HG03460 (cell line): ENCODE measurements at regions not wholly inside any gene's neighbourhood (a gene's known extent, or its start where the extent isn't known, plus 50 kb on each side); places are given as distances from the start of the nearest gene placed in this dataset.

Source experiments
- ATAC-seq: cut with Tn5 transposase; IDR thresholded peaks from one replicate; pipeline ENCODE4 v1.9.1; 2021; ENCODE audit not compliant: unreplicated experiment

DNA sequence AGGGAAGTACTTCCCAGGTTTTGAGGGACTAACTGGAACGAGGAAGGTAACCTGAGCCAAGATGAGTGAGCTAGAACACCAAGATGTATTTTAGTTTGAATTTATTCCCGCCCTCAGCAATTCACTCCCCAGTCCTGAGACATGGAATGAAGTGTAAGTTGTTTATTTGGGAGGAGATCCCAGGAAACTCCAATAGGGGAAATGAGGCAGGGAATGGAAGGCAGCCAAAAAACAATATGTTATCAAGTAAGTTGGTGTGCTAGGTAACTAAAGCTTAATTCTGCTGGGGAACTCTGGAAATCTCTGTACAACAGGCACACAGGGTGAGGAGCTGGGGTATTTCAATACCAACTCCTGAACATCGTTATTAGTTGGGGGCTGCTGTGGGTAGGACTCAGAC lies 189.7 kb upstream of the HDAC9 start:
- no peak for ATAC-seq

DNA sequence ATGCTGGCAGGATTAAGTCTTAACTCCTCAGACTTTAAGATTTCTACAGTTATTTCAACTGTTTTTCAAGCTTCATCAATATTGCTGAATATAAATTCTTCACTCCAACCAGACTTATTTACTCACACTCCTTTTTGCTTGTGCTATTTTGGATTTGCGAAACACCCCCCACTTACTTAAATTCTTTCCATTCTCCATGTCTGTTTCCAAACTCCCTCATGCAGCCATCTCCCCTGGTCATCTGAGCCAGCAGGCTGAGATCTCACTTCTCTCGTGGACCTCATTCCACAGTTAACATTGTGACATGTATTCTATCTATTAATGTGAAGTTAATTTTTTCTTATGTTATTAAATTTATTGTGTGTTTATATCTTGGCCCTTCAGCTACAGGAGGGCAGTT lies 188.9 kb upstream of the HDAC9 start:
- ATAC-seq, result no peak

DNA sequence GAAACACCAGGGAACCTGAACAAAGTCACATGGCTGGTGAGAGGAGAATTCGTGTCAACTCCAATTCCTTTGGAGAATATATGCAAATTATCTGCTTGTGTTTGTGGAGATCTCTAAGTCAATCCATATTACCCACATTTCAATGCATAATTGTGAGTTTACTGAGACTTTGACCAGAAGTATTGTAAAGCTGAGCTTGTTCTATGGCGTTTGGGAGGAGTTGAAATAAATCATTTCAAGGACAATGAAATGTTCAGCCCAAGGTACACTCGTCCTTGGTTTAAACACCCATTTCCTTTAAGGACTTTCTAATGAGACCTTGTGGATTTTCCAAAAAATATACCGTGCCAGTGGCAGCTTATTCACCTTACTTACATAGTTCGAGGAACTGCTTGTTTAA lies 186.6 kb upstream of the HDAC9 start:
- ATAC-seq, result no peak

DNA sequence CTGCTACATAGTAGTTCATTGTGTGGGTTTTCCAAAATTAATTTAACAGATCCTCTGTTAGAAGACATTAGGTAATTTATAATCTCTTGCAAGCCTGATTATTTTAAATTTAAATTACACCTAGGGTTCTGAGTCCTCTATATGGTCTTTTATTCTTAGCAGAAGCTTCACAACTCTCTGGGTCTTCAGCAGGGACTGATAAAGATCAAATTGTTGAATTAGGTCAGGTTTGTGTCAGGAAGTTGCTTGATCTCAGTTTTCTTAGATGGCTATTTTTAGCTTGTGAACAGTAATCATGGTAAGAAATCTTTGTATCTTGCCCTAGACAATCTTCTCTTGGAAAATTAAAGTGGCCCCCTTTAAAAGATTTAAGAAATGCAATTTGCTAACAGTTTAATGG lies 183.1 kb upstream of the HDAC9 start:
- no peak for ATAC-seq

DNA sequence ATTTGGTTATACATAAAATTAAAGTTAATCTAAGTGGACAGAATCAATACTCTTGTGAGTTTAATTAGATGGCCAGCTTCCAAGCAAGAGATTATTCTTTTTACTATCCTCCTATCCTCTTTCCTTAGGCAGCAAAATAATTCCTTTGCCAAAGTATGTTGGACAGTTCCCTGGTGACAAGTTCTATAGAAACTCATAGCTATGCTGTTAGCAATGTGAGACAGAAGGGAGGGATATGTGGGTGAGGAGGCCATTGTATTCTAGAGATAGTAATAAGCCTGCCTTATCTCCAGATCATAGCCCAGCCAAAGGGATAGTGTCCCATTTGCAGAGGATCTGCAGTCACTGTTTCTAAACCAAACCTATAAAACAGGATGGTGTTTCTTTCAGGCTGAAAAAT lies 181.6 kb upstream of the HDAC9 start:
- ATAC-seq, result no peak

DNA sequence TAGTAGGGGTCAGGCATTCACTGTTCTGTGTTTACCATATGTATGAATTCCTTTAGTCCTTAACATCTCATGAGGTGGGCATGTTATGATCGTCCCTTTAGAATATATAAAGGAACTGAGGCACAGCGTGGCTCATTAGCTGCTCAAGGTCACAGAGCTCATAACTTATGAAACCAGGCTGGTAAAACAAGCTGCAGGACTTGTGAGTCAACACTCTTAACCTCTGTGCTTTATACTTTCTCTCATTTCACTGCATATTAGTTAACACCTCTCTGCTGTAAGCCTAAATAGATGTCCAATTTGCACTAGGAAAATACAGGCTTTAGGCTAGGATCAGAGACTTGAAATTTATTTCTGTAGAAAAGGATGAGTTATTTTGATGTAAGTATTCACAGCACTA lies 180.3 kb upstream of the HDAC9 start:
- ATAC-seq, result no peak

DNA sequence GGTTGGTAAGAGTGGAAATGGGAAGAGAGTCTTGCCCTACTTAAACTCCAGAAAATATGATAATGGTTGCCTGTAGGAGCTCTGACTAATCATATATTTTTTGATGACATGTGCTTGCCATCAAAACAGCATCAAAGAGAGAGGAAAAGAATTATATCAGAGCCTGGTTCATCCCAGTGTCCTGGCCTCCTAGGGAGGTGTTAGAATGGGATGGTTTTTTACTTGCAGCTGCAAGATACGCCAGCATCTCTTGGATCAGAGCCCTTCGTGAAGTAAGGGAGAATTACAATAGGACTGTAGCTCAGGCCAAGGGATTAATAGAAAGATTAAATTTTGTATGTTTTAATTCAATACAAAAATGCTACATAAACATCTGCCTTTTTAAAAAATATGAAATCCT lies 177.6 kb upstream of the HDAC9 start:
- no peak for ATAC-seq

DNA sequence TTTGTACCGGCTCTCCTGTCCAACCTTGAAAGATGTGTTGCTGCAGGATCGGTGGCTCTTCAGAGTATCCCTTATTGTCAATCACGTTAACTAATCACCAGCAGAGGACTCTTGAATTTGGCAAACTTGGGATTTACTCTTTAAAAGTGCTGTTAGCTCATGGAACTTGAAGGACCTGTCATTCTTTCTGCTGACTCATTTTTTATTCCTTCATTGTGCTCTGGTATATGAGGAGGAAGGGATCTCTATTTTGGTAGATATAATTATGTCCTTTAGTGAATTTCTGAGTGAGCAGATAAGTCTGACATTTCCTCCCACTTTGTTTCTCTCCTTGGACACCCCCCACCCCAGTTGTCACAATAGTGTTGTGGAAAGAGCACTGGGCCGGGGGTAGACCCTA lies 175.1 kb upstream of the HDAC9 start:
- ATAC-seq, result no peak

DNA sequence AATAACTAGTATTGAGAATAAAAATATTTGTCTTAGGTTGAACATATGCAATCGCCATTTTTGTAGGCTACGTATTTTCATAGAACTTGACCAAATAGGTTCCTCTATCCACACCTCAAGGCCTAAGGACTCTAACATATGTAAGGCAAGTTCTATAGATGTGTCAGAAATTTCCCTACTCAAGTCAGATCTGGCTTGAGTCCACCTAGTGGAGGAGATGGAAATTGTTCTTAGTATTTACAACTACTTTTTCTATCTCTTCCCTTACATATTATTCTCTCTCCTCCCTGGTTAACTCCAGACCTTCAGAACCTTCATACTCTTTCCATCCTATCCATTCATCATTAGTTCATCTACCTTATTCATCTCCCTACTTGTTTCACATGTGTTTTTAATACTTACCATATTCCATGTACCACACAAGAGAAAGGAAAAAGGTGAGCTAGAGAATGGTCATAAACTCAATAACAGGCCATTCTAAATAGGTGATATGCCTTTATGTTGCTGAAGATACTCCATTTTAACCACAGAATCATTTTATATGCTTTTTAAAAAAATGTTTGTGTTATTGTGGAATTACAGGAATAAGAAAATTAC lies 174.5 kb upstream of the HDAC9 start:
- ATAC-seq, result peak; percentile 78

DNA sequence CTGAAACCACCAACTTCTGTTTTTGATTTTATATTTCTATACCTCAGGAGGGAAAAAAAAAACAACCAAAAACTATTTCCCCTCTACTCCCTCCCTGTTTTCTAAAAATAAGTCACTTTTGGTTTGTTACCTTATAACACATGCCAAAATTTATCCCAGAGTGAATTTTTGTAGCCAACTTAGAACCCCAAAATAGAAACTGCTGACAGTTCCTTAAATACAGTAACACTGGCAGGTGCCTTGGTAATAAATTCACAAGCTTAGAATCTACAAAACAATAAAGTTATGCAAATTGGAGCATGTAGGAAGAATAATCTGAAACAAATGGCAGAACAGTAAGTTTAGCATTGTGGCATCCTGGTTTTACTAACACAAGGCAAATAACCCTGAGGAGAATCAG lies 165.0 kb upstream of the HDAC9 start:
- no peak for ATAC-seq

DNA sequence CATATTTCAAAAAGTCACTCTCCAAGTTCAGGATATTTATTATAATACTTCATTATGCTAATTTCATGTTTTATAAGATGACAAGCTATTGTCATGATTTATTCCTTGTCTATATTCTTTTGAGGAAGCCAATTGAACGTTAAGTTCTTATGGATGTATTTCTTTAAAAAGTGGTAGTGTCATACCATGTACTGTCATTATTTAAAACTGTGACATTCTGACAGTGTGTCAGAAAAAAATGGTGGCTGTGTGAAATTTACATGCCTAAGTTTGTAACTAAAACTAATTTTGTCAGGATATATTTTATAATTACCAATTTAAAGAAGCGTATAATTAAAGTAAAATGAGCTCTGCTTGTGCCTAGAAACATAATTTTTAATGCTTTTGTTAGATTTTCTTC lies 158.9 kb upstream of the HDAC9 start:
- ATAC-seq, result no peak

DNA sequence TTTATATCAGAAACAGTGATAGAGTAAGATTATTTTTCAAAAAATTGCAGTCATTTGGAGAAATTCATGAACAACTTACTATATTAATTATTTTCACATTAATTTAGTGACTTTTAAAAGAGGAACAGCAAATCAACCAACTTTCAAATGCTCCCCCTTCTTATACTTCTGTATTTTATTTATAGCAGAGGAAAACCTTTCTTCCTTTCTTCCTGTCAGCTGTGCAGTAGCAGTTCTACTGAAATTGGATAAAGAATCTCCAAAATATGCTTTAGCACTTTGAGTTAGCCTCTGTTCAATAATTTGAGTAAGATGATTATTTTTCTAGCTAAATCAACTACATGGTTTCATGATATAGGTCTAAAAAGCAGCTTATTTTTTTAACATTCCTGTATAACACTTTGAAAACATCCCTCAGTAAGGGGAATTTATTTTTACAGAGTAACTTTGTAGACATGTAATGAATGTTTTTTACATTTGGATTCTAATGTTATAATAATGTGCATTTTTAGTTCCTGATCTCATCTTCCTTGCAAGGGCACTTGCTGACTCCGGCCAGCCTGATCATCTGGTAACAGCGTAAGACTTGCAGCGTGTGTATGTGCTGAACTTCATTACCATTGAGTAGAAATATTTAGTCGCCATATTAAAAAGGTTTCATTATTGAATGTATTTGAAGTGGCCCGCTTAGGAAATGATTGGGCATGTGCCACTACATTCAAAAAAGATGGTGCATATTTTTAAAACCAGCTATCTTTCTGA lies 158.3 kb upstream of the HDAC9 start:
- ATAC-seq, result peak; percentile 47

DNA sequence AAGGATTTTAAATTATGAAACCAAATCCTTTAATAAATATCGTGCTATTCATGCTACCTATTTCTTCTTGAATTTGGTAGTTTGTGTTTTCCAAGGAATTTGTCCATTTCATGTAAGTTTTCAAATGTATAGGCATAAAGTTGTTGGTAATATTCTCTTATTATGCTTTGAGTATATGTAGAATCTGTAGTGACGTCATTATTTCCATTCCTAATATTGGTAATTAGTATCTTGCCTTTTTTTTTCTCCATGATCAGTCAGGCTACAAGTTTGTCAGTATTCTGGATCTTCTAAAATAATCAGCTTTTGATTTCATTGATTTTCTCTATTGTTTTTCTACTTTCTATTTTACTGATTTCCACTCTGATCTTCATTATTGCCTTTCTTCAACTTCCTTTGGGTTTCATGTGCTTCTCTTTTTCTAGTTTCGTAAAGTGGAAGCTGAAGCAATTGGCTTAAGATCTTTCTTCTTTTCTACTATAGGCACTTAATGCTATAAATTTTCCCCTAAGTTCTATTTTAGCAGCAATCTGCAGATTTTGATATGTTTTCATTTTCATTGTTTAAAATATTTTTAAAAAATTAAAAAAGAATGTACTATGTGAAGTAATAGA lies 156.5 kb upstream of the HDAC9 start:
- ATAC-seq, result no peak

DNA sequence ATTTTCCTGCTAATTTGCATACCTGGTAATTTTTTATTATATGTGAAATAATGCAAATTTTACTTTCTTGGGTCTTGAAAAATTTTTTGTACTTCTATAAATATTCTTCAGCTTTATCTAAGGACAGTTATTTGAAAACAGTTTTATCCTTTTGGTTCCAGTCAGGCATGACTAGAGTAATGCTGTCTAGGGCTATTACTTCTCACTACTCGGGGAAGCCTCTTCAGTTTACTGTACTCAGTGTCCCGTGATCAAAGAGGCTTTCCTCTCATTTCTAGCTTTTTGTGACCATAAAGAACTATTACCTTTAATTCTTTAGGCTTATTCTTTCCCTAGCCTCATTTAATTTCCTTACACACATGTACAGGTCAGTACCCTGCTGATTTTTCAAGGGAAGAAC lies 153.8 kb upstream of the HDAC9 start:
- ATAC-seq, result no peak

DNA sequence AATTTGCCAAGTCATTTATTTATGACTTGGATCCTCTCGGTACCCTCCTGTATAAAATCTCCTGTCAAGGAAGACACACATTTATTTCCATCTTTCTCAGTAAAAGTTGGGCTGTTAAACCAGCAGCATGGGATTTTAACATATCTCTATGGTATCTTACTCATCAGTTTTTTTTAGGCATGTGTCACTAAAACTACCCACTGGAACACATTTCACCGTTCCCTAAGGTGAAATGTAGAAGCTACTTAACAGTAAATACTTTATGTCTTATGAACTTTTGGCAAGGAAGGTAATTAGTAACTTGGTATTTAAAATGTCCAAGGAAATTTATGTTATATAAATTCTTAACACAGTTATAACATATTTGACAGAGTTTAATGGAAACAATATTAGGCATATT lies 152.5 kb upstream of the HDAC9 start:
- ATAC-seq, result no peak

DNA sequence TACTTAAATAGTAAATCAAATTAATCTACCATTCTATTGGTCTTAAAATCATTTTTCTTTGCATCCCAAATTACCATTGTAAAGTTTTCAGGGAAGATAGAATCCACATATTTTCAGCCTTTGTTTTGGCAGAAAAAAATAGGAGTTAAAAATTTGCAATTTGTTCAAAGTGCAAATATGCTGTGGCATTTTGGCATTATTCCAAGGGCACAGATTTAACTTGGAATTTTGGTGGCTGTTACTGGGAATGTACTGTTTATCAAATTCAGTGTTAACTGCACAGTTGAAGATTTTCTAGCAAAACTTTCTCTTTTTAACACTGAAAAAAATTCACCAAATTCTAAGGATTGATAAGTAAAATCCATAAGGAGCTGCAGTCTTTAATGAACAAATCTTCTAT lies 151.0 kb upstream of the HDAC9 start:
- no peak for ATAC-seq

DNA sequence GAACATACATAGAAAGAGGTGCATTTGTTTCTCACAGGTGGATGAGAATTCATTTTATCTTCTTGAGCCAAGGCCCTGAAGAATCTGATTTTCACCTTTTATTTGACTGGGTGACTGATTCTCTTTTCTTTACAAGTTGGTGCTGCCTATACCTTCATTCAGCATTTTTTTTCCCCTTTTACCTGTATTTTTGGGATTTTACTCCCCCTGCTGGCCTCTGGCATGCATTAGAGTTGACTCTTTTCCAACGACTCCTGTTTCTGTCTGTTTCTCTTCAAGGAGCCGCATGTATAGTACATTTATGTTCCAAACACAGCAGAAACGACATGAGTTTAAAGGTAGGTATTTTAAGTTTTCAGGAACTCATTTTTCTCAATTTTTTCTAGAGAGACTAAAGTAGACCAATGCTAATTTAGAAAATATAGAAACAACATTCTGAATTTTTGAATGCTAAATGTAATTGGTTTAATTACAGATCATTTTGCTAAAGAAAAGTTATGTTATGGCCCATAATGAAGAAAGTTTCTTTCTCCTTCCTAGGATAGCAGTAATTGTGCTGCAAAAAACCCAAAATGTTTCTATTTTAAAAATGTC lies 149.8 kb upstream of the HDAC9 start:
- ATAC-seq, result peak; percentile 68

DNA sequence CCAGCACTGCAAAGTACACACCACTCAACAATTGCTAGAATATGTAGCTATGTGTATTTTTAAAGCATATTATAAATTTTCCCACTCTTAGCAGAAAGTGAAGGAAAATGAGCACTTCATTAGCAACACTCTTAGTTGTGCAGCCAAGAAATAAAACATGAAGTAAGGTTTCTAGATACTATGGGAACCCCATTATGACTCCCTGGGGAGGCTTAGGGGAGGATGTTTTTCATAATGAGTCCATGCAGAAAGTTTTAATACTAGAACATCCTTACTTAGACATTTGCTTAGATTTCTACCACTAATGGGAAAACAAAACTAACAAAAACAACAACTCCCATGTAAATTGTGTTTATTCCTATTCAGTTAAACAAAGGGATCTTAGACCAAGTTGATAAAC lies 148.4 kb upstream of the HDAC9 start:
- no peak for ATAC-seq

DNA sequence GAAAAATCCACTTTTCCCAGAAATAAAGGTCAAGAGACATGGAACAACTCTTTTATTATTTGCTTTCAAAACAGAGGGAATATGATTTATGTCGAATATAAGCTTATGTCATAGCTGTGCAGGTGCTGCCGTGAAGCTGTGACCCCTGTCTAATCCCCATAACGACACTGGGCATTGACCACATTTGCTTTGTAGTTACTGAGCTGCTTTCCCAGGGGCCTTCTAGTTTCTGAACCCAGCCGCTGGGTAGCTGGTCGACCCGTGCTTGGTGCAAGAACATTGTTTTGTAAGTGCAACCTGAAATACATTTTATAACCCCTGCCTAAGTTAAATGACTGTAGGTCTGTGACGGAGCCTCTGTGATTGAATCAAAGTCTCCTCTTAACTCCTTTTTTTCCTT lies 144.9 kb upstream of the HDAC9 start:
- ATAC-seq, result no peak

DNA sequence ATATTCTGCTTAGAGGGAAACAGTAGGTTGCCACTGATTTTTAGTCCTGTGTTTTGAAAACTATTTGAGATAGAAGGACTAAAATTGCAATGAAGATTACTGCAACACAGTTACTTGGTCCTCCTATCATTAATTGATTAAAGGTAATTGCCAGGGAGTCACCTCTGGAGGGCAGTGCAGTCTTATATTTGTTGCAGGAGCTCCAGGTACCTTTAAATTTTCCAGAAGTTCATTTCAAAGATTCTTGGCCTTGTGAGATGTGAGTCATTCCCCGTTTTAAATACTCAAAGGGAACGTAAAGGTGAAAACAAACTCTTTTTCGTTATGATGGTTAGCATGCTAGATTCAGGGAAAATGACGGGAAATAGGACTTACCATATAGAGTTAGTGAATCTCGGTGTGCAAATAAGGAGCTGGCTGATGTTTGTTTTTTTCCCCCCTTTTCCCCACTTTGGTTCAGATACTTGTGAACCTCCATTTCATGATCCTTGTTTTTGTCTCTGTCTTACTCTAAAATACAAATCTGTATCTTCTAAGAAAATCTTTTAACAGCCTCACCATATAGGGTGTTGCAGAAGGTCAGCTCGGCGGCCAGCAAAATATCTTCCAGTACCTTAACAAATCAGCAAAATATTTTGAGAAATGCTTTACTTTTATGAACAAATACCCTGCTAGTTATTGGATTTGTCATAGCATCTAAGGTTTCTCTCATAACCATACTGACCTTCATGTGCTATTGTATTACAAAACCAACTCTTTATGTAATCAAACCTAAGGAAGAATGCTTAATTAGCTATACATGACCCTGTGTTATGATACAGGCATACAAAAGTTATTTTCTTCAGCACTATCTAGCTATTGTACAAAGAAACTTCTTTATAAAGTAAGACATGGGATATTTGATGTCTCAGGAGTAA lies 143.0 kb upstream of the HDAC9 start:
- ATAC-seq, result peak; percentile 49

DNA sequence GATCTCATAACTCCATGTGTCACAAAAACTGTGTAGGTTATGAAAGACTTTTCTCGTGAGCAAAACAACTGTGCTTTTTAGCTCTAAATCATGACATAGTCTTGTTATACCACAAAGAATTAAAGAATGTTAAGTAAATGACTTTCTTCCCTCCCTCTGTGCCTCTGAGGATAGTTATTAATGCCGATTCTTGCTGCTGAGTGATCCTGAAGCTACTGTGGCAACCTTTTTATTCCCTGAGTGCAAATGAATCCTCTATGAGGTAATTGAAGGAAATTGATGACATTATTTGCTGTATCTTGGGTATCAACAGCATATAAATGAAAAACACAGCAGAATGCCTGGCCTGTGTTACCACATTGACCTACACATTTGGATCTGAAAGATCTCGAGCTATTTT lies 142.2 kb upstream of the HDAC9 start:
- no peak for ATAC-seq
